Hepatocyte (in vitro differentiated cells): ENCODE measurements at regions not wholly inside any gene's neighbourhood (a gene's known extent, or its start where the extent isn't known, plus 50 kb on each side); places are given as distances from the start of the nearest gene placed in this dataset.

Experiments used
- EZH2 ChIP-seq: fragments of 200-600 bp; sonication (generic); IDR thresholded peaks from 2 replicates; pipeline ENCODE4 v1.6.1; 2016; ENCODE audit warnings: antibody characterized with exemption, mild to moderate bottlenecking, borderline replicate concordance
- EZH2phosphoT487 ChIP-seq: fragments of 200-600 bp; sonication (generic); IDR thresholded peaks from one replicate; pipeline ENCODE4 v1.6.1; 2018; ENCODE audit warnings: antibody characterized with exemption, mild to moderate bottlenecking, low read depth, moderate library complexity; ENCODE audit not compliant: unreplicated experiment, severe bottlenecking
- TF ChIP-seq, protein P1 (sequence below): fragments of 200-600 bp; sonication (generic); IDR thresholded peaks from 2 replicates; pipeline ENCODE4 v1.5.1; 2016; ENCODE audit warnings: antibody characterized with exemption, mild to moderate bottlenecking; ENCODE audit not compliant: poor library complexity

GRCh38 chr14:76654573-76655108 lies 106.6 kb upstream of the VASH1 start:
- TF ChIP-seq, protein P1, sequence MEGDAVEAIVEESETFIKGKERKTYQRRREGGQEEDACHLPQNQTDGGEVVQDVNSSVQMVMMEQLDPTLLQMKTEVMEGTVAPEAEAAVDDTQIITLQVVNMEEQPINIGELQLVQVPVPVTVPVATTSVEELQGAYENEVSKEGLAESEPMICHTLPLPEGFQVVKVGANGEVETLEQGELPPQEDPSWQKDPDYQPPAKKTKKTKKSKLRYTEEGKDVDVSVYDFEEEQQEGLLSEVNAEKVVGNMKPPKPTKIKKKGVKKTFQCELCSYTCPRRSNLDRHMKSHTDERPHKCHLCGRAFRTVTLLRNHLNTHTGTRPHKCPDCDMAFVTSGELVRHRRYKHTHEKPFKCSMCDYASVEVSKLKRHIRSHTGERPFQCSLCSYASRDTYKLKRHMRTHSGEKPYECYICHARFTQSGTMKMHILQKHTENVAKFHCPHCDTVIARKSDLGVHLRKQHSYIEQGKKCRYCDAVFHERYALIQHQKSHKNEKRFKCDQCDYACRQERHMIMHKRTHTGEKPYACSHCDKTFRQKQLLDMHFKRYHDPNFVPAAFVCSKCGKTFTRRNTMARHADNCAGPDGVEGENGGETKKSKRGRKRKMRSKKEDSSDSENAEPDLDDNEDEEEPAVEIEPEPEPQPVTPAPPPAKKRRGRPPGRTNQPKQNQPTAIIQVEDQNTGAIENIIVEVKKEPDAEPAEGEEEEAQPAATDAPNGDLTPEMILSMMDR, result no peak
- TF ChIP-seq EZH2 (no peak), EZH2phosphoT487 (no peak)
